Trophoblast cell (in vitro differentiated cells and primary cell): ENCODE measurements at regions not wholly inside any gene's neighbourhood (a gene's known extent, or its start where the extent isn't known, plus 50 kb on each side); places are given as distances from the start of the nearest gene placed in this dataset.

Source experiments
- DNase-seq, 2 donors: peaks; one replicate each; pipeline ENCODE4 v3.0.0-alpha.2; 2016
- H2AFZ ChIP-seq: 2 replicates; pipeline ENCODE4 v1.6.1; 2013; ENCODE audit warnings: low read length, moderate library complexity, mild to moderate bottlenecking; ENCODE audit not compliant: insufficient read depth, poor library complexity
- H2AK5ac ChIP-seq: 2 replicates; pipeline ENCODE4 v1.6.1; 2013; ENCODE audit warnings: mild to moderate bottlenecking, low read length
- H2BK120ac ChIP-seq: 2 replicates; pipeline ENCODE4 v1.6.1; 2013; ENCODE audit warnings: low read length, mild to moderate bottlenecking, moderate library complexity; ENCODE audit not compliant: insufficient read depth, poor library complexity
- H2BK12ac ChIP-seq: 2 replicates; pipeline ENCODE4 v1.6.1; 2013; ENCODE audit warnings: mild to moderate bottlenecking, low read length, moderate library complexity
- H2BK5ac ChIP-seq: 2 replicates; pipeline ENCODE4 v1.6.1; 2013; ENCODE audit warnings: low read length, low read depth, moderate library complexity, mild to moderate bottlenecking; ENCODE audit not compliant: poor library complexity
- H3K14ac ChIP-seq: 2 replicates; pipeline ENCODE4 v1.6.1; 2013; ENCODE audit warnings: mild to moderate bottlenecking, low read length
- H3K18ac ChIP-seq: 2 replicates; pipeline ENCODE4 v1.6.1; 2013; ENCODE audit warnings: mild to moderate bottlenecking, low read length
- H3K23ac ChIP-seq: 2 replicates; pipeline ENCODE4 v1.6.1; 2013; ENCODE audit warnings: low read length
- H3K27ac ChIP-seq: 2 replicates; pipeline ENCODE4 v1.5.1; 2013; ENCODE audit warnings: low read depth, mild to moderate bottlenecking, inconsistent platforms, low read length, moderate library complexity
- H3K27me3 ChIP-seq: 2 replicates; pipeline ENCODE4 v1.6.1; 2013; ENCODE audit warnings: inconsistent platforms, mild to moderate bottlenecking, low read length, moderate library complexity; ENCODE audit not compliant: insufficient read depth
- H3K36me3 ChIP-seq, 2 experiments: 1 replicate in 1 of 2; 2 replicates in 1 of 2; pipeline ENCODE4 v1.6.1; 2013; ENCODE audit warnings: low read length in 2 of 2, mild to moderate bottlenecking in 2 of 2, moderate library complexity in 1 of 2; ENCODE audit not compliant: insufficient read depth in 2 of 2, control insufficient read depth in 1 of 2
- H3K4ac ChIP-seq: 2 replicates; pipeline ENCODE4 v1.6.1; 2013; ENCODE audit warnings: low read depth, mild to moderate bottlenecking, low read length, moderate library complexity
- H3K4me1 ChIP-seq, 2 experiments: 1 replicate in 1 of 2; 2 replicates in 1 of 2; pipeline ENCODE4 v1.6.1; 2013; ENCODE audit warnings: low read length in 2 of 2, mild to moderate bottlenecking in 2 of 2, moderate library complexity in 1 of 2; ENCODE audit not compliant: insufficient read depth in 2 of 2, control insufficient read depth in 1 of 2
- H3K4me2 ChIP-seq: 2 replicates; pipeline ENCODE4 v1.6.1; 2013; ENCODE audit warnings: inconsistent platforms, mild to moderate bottlenecking, low read length, moderate library complexity
- H3K4me3 ChIP-seq: 2 replicates; pipeline ENCODE4 v1.5.1; 2013; ENCODE audit warnings: mild to moderate bottlenecking, low read depth, low read length, inconsistent platforms
- H3K79me1 ChIP-seq: one replicate; pipeline ENCODE4 v1.6.1; 2013; ENCODE audit warnings: low read length
- H3K79me2 ChIP-seq: 2 replicates; pipeline ENCODE4 v1.6.1; 2013; ENCODE audit warnings: low read length, mild to moderate bottlenecking; ENCODE audit not compliant: control insufficient read depth, insufficient read depth, poor library complexity
- H3K9ac ChIP-seq: 2 replicates; pipeline ENCODE4 v1.6.1; 2013; ENCODE audit warnings: mild to moderate bottlenecking, low read length
- H3K9me3 ChIP-seq: 2 replicates; pipeline ENCODE4 v1.6.1; 2013; ENCODE audit warnings: low read depth, mild to moderate bottlenecking, control low read depth, inconsistent platforms, low read length; ENCODE audit not compliant: insufficient read depth
- H4K12ac ChIP-seq: 2 replicates; pipeline ENCODE4 v1.6.1; 2013; ENCODE audit warnings: low read depth, mild to moderate bottlenecking, low read length, moderate library complexity
- H4K8ac ChIP-seq: 2 replicates; pipeline ENCODE4 v1.6.1; 2013; ENCODE audit warnings: low read depth, mild to moderate bottlenecking, low read length, moderate library complexity
- H4K91ac ChIP-seq: one replicate; pipeline ENCODE4 v1.6.1; 2013; ENCODE audit warnings: low read depth, mild to moderate bottlenecking, low read length, moderate library complexity
- WGBS: extraction: QIAGEN DNeasy Blood & Tissue Kit; methylation state at CpG from one replicate; pipeline ENCODE4 v1.1.7; 2013; ENCODE audit warnings: missing lambda C conversion rate; ENCODE audit not compliant: insufficient read length, insufficient coverage; ENCODE audit errors: extremely low coverage; 5-methylcytosine and 5-hydroxymethylcytosine counted together

GRCh38 chr1:24992761-24993211 is 62.7 kb upstream of the RUNX3 start:
- no peaks in the 10 kb centered on the region for H3K36me3 ChIP-seq
- no peak overlapping the region for H4K8ac ChIP-seq
- no peaks in the 10 kb centered on the region for H3K27me3 ChIP-seq
- H3K9me3 ChIP-seq = no peaks in the 10 kb centered on the region
- no peak overlapping the region for H3K18ac ChIP-seq
- no CpG with 5 or more reads among the region's 12 CpGs for WGBS
- no peak overlapping the region for H2BK120ac ChIP-seq
- H3K79me2 ChIP-seq = no peaks in the 10 kb centered on the region
- H3K79me1 ChIP-seq = no peaks in the 10 kb centered on the region
- H3K4me3 ChIP-seq = no peak overlapping the region
- no peak overlapping the region for H3K4me2 ChIP-seq
- H3K9ac ChIP-seq = no peak overlapping the region
- no peak overlapping the region for H3K23ac ChIP-seq
- no peak for DNase-seq
- H2BK12ac ChIP-seq = no peak overlapping the region
- no peak overlapping the region for H3K4ac ChIP-seq
- H3K4me1 ChIP-seq = no peaks in the 10 kb centered on the region
- H2AFZ ChIP-seq = no peak overlapping the region
- H3K27ac ChIP-seq = no peak overlapping the region
- no peak overlapping the region for H2AK5ac ChIP-seq
- no peak overlapping the region for H2BK5ac ChIP-seq
- no peak overlapping the region for H3K14ac ChIP-seq
- H4K91ac ChIP-seq = no peak overlapping the region
- no peak overlapping the region for H4K12ac ChIP-seq

- WGBS = no CpG with 5 or more reads among the region's 11 CpGs
- Histone ChIP-seq H3K9ac (no peak overlapping the region), H2BK5ac (no peak overlapping the region), H3K23ac (no peak overlapping the region), H4K91ac (no peak overlapping the region), H3K4me1 (no peaks in the 10 kb centered on the region), H2BK12ac (no peak overlapping the region), H4K12ac (no peak overlapping the region), H3K14ac (no peak overlapping the region), H3K4me2 (no peak overlapping the region), H3K79me2 (no peaks in the 10 kb centered on the region), H2BK120ac (no peak overlapping the region), H3K27me3 (no peaks in the 10 kb centered on the region), H2AK5ac (no peak overlapping the region), H3K36me3 (no peaks in the 10 kb centered on the region), H2AFZ (no peak overlapping the region), H3K18ac (no peak overlapping the region), H4K8ac (no peak overlapping the region), H3K9me3 (no peaks in the 10 kb centered on the region), H3K4ac (no peak overlapping the region), H3K27ac (no peak overlapping the region), H3K4me3 (no peak overlapping the region), H3K79me1 (no peaks in the 10 kb centered on the region)
- no peak for DNase-seq
Measured at GRCh38 chr1:24992124-24992760, 62.2 kb upstream of the RUNX3 start.

GRCh38 chr1:24991697-24992096 is 61.6 kb upstream of the RUNX3 start:
- H3K23ac ChIP-seq = no peak overlapping the region
- H3K18ac ChIP-seq = no peak overlapping the region
- H3K14ac ChIP-seq = no peak overlapping the region
- no peak overlapping the region for H3K4ac ChIP-seq
- H3K79me2 ChIP-seq = no peaks in the 10 kb centered on the region
- no peak overlapping the region for H2BK12ac ChIP-seq
- no peaks in the 10 kb centered on the region for H3K4me1 ChIP-seq
- no peak overlapping the region for H3K9ac ChIP-seq
- H2BK5ac ChIP-seq = no peak overlapping the region
- WGBS = no CpG with 5 or more reads among the region's 7 CpGs
- no peak for DNase-seq
- no peak overlapping the region for H3K4me2 ChIP-seq
- H2AK5ac ChIP-seq = no peak overlapping the region
- H4K91ac ChIP-seq = no peak overlapping the region
- no peaks in the 10 kb centered on the region for H3K27me3 ChIP-seq
- no peak overlapping the region for H2BK120ac ChIP-seq
- H3K4me3 ChIP-seq = no peak overlapping the region
- H3K36me3 ChIP-seq = no peaks in the 10 kb centered on the region
- H3K27ac ChIP-seq = no peak overlapping the region
- no peak overlapping the region for H4K12ac ChIP-seq
- no peaks in the 10 kb centered on the region for H3K9me3 ChIP-seq
- H2AFZ ChIP-seq = no peak overlapping the region
- no peaks in the 10 kb centered on the region for H3K79me1 ChIP-seq
- no peak overlapping the region for H4K8ac ChIP-seq

- Histone ChIP-seq H3K4me3 (no peak overlapping the region), H3K79me1 (no peaks in the 10 kb centered on the region), H3K4me1 (no peaks in the 10 kb centered on the region), H3K4me2 (no peak overlapping the region), H2BK120ac (no peak overlapping the region), H3K23ac (no peak overlapping the region), H3K27me3 (no peaks in the 10 kb centered on the region), H3K79me2 (no peaks in the 10 kb centered on the region), H3K18ac (no peak overlapping the region), H4K91ac (no peak overlapping the region), H2AK5ac (no peak overlapping the region), H2AFZ (no peak overlapping the region), H3K9ac (no peak overlapping the region), H3K27ac (no peak overlapping the region), H4K12ac (no peak overlapping the region), H2BK12ac (no peak overlapping the region), H3K36me3 (no peaks in the 10 kb centered on the region), H3K14ac (no peak overlapping the region), H4K8ac (no peak overlapping the region), H3K9me3 (no peaks in the 10 kb centered on the region), H3K4ac (no peak overlapping the region), H2BK5ac (no peak overlapping the region)
- WGBS = 100% methylated on average over 1 of the region's 9 CpGs
- DNase-seq = no peak
Measured at GRCh38 chr1:24990779-24991641, 60.9 kb upstream of the RUNX3 start.
